GM12878 (cell line): ENCODE measurements at regions not wholly inside any gene's neighbourhood (a gene's known extent, or its start where the extent isn't known, plus 50 kb on each side); places are given as distances from the start of the nearest gene placed in this dataset.

ENCODE experiments used
- ATAC-seq: fragments of 200-7000 bp; cut with Tn5 transposase; 3 replicates; pipeline ENCODE4 v1.9.1; 2020; ENCODE audit warnings: mild to moderate bottlenecking, moderate library complexity
- BruUV-seq: library from RNA; stranded (reverse); fragments of 400-500 nt; replicated peaks from 2 replicates; lab custom pipeline; 2021; lab: Mats Ljungman, UMichigan
- CTCF ChIA-PET: fragments of 300-600 bp; sonication (Branson Sonifier 250); formaldehyde crosslinking; extraction: SDS; loops from one replicate; lab custom pipeline; 2021; ENCODE audit warnings: inconsistent platforms; lab: Yijun Ruan, JAX
- POLR2A ChIA-PET: fragments of 350-600 bp; formaldehyde crosslinking; extraction: SDS; loops from one replicate; lab custom pipeline; 2021; ENCODE audit warnings: inconsistent platforms; lab: Charles Lee
- RAD21 ChIA-PET: fragments of 300-600 bp; sonication (Branson Sonifier 250); formaldehyde crosslinking; loops from one replicate; lab custom pipeline; 2023; ENCODE audit warnings: antibody characterized with exemption; ENCODE audit not compliant: unreplicated experiment; lab: Charles Lee
- SMC1A ChIA-PET: fragments of 300-600 bp; sonication (Branson Sonifier 250); formaldehyde crosslinking; loops from one replicate; lab custom pipeline; 2023; ENCODE audit not compliant: unreplicated experiment, uncharacterized antibody; lab: Charles Lee
- DNase-seq: peaks from one replicate; pipeline ENCODE4 v3.0.0-alpha.2; 2011; ENCODE audit warnings: low read depth, low spot score
- FAIRE-seq: peaks from 3 replicates; lab custom pipeline; 2011; peaks lifted over from hg19 to GRCh38; lab: Jason Lieb, UNC
- H2AFZ ChIP-seq: 2 replicates; pipeline ENCODE4 v1.6.0; 2011; ENCODE audit warnings: low read depth, low read length, control low read depth; ENCODE audit not compliant: control insufficient read depth
- H3K27ac ChIP-seq: 2 replicates; pipeline ENCODE4 v1.5.1; 2011; ENCODE audit warnings: control low read depth; ENCODE audit not compliant: control insufficient read depth, insufficient read depth
- H3K27me3 ChIP-seq, 2 experiments: replicated peaks in 1 of 2; 2 replicates each; pipeline versions ENCODE4 v1.6.0 to v1.6.1; 2011; ENCODE audit warnings: low read length in 1 of 2; ENCODE audit not compliant: control insufficient read depth in 2 of 2, insufficient read depth in 2 of 2
- H3K36me3 ChIP-seq, 2 experiments: 2 replicates each; pipeline ENCODE4 v1.5.1; 2011; ENCODE audit warnings: low read length in 1 of 2; ENCODE audit not compliant: control insufficient read depth in 2 of 2, insufficient read depth in 2 of 2
- H3K4me1 ChIP-seq: 2 replicates; pipeline ENCODE4 v1.6.1; 2011; ENCODE audit warnings: mild to moderate bottlenecking, low read length, moderate library complexity, mixed read lengths; ENCODE audit not compliant: control insufficient read depth, insufficient read depth
- H3K4me2 ChIP-seq: 2 replicates; pipeline ENCODE4 v1.6.0; 2011; ENCODE audit warnings: control low read depth; ENCODE audit not compliant: control insufficient read depth, insufficient read depth
- H3K4me3 ChIP-seq: fragments of 200-600 bp; sonication (generic); 2 replicates; pipeline ENCODE4 v1.5.1; 2016
- H3K79me2 ChIP-seq: 2 replicates; pipeline ENCODE4 v1.6.0; 2011; ENCODE audit warnings: low read length; ENCODE audit not compliant: control insufficient read depth, insufficient read depth
- H3K9ac ChIP-seq: 2 replicates; pipeline ENCODE4 v1.8.0; 2011; ENCODE audit warnings: low read length, control low read depth, mixed read lengths; ENCODE audit not compliant: control insufficient read depth, insufficient read depth
- H3K9me3 ChIP-seq: replicated peaks from 3 replicates; pipeline ENCODE4 v1.5.1; 2011; ENCODE audit warnings: mild to moderate bottlenecking, low read length; ENCODE audit not compliant: control insufficient read depth, insufficient read depth
- H4K20me1 ChIP-seq: 2 replicates; pipeline ENCODE4 v1.6.0; 2011; ENCODE audit not compliant: control insufficient read depth, insufficient read depth
- CBX5 ChIP-seq: sonication (generic); IDR thresholded peaks from 2 replicates; pipeline ENCODE4 v1.6.1; 2016; ENCODE audit warnings: low read depth, moderate library complexity, mild to moderate bottlenecking, inconsistent platforms
- FOXM1 ChIP-seq: IDR thresholded peaks from 2 replicates; pipeline ENCODE4 v1.6.1; 2012; ENCODE audit warnings: low read depth, mild to moderate bottlenecking, inconsistent platforms, low read length, moderate library complexity
- JUNB ChIP-seq: IDR thresholded peaks from 2 replicates; pipeline ENCODE4 v1.6.1; 2016; ENCODE audit warnings: antibody characterized with exemption, mild to moderate bottlenecking
- MYB ChIP-seq: fragments of 150-350 bp; IDR thresholded peaks from 2 replicates; pipeline ENCODE4 v1.6.1; 2014; ENCODE audit warnings: mild to moderate bottlenecking, low read depth, low read length, borderline replicate concordance
- MYC ChIP-seq: IDR thresholded peaks from 2 replicates; pipeline ENCODE4 v1.6.1; 2011; ENCODE audit warnings: mild to moderate bottlenecking, low read length, moderate library complexity, inconsistent platforms; ENCODE audit not compliant: insufficient read depth, insufficient replicate concordance, insufficient read length, severe bottlenecking
- PML ChIP-seq: IDR thresholded peaks from 2 replicates; pipeline ENCODE4 v1.6.1; 2012; ENCODE audit warnings: low read length, inconsistent platforms
- SMC3 ChIP-seq: IDR thresholded peaks from 2 replicates; pipeline ENCODE4 v1.6.1; 2011; ENCODE audit warnings: low read length, improper control_type of control experiment, borderline replicate concordance
- SPI1 ChIP-seq: IDR thresholded peaks from 2 replicates; pipeline ENCODE4 v1.6.1; 2011; ENCODE audit warnings: low read depth, mild to moderate bottlenecking, low read length, moderate library complexity, borderline replicate concordance; ENCODE audit not compliant: insufficient read depth
- WGBS: methylation state at CpG from one replicate; pipeline ENCODE4 v1.1.6; 2016; ENCODE audit warnings: low lambda C conversion rate; ENCODE audit not compliant: insufficient replicate concordance, insufficient coverage; ENCODE audit errors: missing lambda C conversion rate; 5-methylcytosine and 5-hydroxymethylcytosine counted together
- in situ Hi-C: fragments of 300-500 bp; cut with MboI; formaldehyde crosslinking; loops from 9 replicates; pipeline ENCODE4 v1.14.3; 2018; ENCODE audit warnings: mixed read lengths
- intact Hi-C: fragments of 100-400 bp; cut with micrococcal nuclease; formaldehyde crosslinking; loops from one replicate; pipeline ENCODE4 v1.14.2; 2022; ENCODE audit not compliant: unreplicated experiment
- TF ChIP-seq, protein P1 (sequence below): IDR thresholded peaks from 2 replicates; pipeline ENCODE4 v1.6.1; 2012; ENCODE audit warnings: mild to moderate bottlenecking, low read depth, low read length
- TF ChIP-seq, protein P2 (sequence below): fragments of 450-650 bp; IDR thresholded peaks from 2 replicates; pipeline ENCODE4 v1.6.1; 2018; ENCODE audit warnings: mild to moderate bottlenecking, low read depth, moderate library complexity; ENCODE audit not compliant: partially characterized antibody

DNA sequence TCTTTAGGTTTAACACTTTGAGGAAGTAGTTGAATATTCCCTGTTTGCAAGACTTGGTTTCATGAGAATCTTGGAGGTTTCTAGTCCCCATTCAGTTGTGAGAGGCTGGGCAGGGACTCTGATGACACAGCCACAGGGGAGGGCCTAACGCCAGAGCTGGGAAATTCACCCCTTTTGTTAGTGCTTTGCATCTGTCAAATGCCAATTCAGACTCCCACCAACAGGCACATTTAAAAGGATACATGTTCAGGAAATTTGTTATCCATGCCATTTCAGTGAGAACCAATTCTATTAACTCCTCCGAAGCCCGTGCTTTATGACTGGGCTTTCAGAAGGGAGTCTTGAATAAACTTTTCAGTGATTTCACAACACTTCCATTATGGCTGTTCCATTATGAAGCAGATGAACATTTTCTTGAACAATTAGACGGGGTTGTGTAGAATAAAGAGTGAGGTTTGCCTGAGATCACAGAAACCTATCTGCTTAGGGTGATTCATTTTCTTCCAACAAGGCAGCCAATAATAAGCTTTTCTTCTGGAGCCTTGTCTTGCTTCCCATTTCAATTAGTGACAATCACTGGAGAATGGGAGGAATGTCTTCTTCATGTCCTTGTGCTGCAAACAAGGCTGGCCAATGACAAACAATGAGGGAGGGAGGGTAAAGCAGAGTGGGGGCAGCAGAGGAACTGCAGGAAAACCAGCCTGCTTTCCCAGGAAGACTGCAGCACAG is 90.6 kb downstream of the SOX14 start:
- no peak for FAIRE-seq
- in situ Hi-C loops (no loop called here), intact Hi-C loops (no loop called here)
- Histone ChIP-seq H3K9ac (no peak overlapping the region), H3K79me2 (no peaks in the 10 kb centered on the region), H3K27me3 (no peaks in the 10 kb centered on the region; a peak in 1 of 4 replicates), H2AFZ (no peak overlapping the region), H3K27ac (no peak overlapping the region), H3K9me3 (no peaks in the 10 kb centered on the region), H3K4me3 (no peak overlapping the region), H3K4me2 (no peak overlapping the region), H4K20me1 (no peaks in the 10 kb centered on the region), H3K4me1 (no peaks in the 10 kb centered on the region), H3K36me3 (no peaks in the 10 kb centered on the region)
- BruUV-seq: no TSS peak
- WGBS: 24% methylated on average over 4 of the region's 4 CpGs
- SMC1A ChIA-PET: no interaction called here
- TF ChIP-seq JUNB (no peak), PML (no peak), CBX5 (no peak), MYC (no peak), FOXM1 (no peak), SMC3 (no peak), MYB (no peak), SPI1 (no peak)
- TF ChIP-seq, protein P1, sequence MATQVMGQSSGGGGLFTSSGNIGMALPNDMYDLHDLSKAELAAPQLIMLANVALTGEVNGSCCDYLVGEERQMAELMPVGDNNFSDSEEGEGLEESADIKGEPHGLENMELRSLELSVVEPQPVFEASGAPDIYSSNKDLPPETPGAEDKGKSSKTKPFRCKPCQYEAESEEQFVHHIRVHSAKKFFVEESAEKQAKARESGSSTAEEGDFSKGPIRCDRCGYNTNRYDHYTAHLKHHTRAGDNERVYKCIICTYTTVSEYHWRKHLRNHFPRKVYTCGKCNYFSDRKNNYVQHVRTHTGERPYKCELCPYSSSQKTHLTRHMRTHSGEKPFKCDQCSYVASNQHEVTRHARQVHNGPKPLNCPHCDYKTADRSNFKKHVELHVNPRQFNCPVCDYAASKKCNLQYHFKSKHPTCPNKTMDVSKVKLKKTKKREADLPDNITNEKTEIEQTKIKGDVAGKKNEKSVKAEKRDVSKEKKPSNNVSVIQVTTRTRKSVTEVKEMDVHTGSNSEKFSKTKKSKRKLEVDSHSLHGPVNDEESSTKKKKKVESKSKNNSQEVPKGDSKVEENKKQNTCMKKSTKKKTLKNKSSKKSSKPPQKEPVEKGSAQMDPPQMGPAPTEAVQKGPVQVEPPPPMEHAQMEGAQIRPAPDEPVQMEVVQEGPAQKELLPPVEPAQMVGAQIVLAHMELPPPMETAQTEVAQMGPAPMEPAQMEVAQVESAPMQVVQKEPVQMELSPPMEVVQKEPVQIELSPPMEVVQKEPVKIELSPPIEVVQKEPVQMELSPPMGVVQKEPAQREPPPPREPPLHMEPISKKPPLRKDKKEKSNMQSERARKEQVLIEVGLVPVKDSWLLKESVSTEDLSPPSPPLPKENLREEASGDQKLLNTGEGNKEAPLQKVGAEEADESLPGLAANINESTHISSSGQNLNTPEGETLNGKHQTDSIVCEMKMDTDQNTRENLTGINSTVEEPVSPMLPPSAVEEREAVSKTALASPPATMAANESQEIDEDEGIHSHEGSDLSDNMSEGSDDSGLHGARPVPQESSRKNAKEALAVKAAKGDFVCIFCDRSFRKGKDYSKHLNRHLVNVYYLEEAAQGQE: no peak
- TF ChIP-seq, protein P2, sequence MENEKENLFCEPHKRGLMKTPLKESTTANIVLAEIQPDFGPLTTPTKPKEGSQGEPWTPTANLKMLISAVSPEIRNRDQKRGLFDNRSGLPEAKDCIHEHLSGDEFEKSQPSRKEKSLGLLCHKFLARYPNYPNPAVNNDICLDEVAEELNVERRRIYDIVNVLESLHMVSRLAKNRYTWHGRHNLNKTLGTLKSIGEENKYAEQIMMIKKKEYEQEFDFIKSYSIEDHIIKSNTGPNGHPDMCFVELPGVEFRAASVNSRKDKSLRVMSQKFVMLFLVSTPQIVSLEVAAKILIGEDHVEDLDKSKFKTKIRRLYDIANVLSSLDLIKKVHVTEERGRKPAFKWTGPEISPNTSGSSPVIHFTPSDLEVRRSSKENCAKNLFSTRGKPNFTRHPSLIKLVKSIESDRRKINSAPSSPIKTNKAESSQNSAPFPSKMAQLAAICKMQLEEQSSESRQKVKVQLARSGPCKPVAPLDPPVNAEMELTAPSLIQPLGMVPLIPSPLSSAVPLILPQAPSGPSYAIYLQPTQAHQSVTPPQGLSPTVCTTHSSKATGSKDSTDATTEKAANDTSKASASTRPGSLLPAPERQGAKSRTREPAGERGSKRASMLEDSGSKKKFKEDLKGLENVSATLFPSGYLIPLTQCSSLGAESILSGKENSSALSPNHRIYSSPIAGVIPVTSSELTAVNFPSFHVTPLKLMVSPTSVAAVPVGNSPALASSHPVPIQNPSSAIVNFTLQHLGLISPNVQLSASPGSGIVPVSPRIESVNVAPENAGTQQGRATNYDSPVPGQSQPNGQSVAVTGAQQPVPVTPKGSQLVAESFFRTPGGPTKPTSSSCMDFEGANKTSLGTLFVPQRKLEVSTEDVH: no peak
- ATAC-seq: no peak
- DNase-seq: no peak
- CTCF ChIA-PET: no interaction called here
- RAD21 ChIA-PET: no interaction called here
- POLR2A ChIA-PET: no interaction called here
